GM13977 (cell line): ENCODE measurements at regions not wholly inside any gene's neighbourhood (a gene's known extent, or its start where the extent isn't known, plus 50 kb on each side); places are given as distances from the start of the nearest gene placed in this dataset.

Source experiments
- DNase-seq: peaks from one replicate; pipeline ENCODE4 v3.0.0; 2012; ENCODE audit warnings: low spot score
- CTCF ChIP-seq: IDR thresholded peaks from 2 replicates; pipeline ENCODE4 v1.5.1; 2012; ENCODE audit warnings: mild to moderate bottlenecking, control low read depth; ENCODE audit not compliant: insufficient read depth; ENCODE audit errors: extremely low read depth, missing control alignments
- in situ Hi-C: fragments of 300-500 bp; cut with MboI; formaldehyde crosslinking; loops from one replicate; pipeline ENCODE4 v1.12.0; 2022; ENCODE audit warnings: low sequenced_read_pairs, low pct_unique_long_range_greater_than_20kb, mixed read lengths, inconsistent platforms; ENCODE audit not compliant: unreplicated experiment

GRCh38 chr1:239814306-239814881, 277.3 kb upstream of the FMN2 start:
- DNase-seq, result no peak
- TF ChIP-seq CTCF, result no peak
- in situ Hi-C loops, result no loop called here

- TF ChIP-seq CTCF, result no peak
- in situ Hi-C loops, result no loop called here
- no peak for DNase-seq
These were observed 276.6 kb upstream of the FMN2 start for GRCh38 chr1:239815074-239815473.

DNA sequence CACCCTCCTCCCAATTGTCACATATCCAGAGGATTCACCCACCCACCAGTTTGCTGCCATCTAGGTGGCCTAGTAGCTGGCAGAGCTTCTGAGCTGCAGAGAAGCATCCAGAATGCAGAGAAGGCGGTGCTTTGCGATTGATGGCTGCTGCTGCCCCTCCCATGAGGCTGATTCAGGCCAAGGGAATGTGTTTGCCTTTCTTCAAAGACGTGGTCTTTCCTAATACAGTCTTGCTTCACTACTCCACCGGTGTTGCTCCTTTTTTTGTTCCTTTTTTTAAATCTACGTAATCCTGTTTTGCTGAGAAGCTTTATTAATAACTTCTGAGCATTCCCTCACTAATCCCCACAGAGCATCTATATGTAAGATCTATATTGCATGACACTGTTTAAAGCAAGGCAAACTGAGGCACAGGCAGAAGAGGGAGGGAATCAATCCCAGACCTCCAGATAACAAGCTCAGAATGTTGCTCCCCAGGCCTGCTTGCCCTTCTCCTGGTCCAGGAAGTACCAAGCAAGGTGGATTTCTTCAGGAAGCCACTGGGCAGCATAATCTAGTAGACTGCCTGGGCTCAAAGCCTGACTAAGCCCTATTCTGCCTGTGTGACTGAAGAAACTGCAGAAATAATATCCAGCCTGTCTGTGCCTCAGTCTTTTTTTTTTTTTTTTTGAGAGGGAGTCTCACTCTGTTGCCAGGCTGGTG, 275.5 kb upstream of the FMN2 start:
- TF ChIP-seq CTCF, result no peak
- no peak for DNase-seq
- in situ Hi-C loops, result no loop called here

DNA sequence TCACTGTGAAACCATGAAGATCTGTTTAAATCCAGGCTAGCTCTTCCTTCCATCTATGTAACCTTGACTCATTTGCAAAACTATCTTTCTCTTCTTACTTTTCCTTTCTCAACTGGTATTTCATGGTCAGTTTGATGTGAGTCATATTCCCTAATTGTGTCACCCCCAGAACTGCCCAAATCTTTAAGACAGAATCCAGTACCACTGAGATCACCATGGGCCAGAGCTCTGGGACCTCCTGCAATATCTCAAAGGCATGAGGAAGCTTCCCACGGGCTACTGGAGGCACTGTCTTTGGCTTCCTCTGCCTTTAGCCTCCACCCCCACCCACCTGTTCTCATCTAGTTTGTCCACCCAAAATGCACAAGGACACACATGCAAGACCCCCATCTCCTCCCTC, 274.4 kb upstream of the FMN2 start:
- in situ Hi-C loops, result no loop called here
- no peak for DNase-seq
- TF ChIP-seq CTCF, result no peak

GRCh38 chr1:239817801-239818200, 273.9 kb upstream of the FMN2 start:
- no peak for TF ChIP-seq CTCF
- in situ Hi-C loops, result no loop called here
- DNase-seq, result no peak

DNA sequence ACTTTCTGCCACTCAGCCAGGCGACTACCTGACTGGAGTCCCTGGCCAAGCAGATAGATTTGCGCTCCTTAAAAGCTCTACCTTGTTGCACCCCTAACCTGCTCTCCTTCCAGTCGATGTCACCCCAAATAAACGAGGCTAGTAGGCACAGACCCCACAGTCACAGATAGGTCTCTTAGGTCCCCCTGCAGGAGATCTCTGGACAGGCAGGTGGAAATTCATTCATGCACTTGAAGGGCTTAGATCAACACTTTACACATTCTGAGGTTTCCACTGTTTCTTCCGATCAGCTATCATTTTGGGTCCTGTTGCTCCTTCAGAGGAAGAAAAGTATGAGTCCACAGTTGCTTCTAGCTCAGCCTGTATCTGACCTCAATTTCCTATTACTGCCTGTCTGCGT, 272.6 kb upstream of the FMN2 start:
- in situ Hi-C loops, result no loop called here
- DNase-seq, result no peak
- no peak for TF ChIP-seq CTCF
